NCI-H226 (cell line): ENCODE measurements at regions not wholly inside any gene's neighbourhood (a gene's known extent, or its start where the extent isn't known, plus 50 kb on each side); places are given as distances from the start of the nearest gene placed in this dataset.

Experiments
- DNase-seq: peaks from one replicate; pipeline ENCODE4 v3.0.0-alpha.2; 2015

DNA sequence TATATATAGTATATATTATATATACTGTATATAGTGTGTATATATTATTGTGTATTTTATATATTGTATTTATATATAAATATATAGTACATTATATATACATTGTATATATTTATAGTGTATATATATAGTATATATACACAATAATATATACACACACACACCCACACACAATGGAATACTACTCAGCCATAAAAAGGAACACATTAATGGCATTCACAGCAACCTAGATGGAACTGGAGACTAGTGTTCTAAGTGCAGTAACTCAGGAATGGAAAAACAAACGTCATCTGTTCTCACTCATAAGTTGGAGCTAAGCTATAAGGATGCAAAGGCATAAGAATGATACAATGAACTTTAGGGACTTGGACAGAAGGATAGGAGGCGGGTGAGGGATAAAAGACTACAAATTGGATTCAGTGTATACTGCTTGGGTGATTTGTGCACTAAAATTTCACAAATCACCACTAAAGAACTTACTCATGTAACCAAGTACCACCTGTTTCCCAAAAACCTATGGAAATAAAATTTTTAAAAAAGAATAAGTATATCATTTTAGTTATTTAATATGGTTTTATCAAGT, 201.9 kb upstream of the CDH11 start:
- no peak for DNase-seq

GRCh38 chr16:65319621-65320231, 197.9 kb upstream of the CDH11 start:
- DNase-seq: peak; percentile 21

- DNase-seq: no peak
Measured at GRCh38 chr16:65318590-65319257, 196.9 kb upstream of the CDH11 start.

DNA sequence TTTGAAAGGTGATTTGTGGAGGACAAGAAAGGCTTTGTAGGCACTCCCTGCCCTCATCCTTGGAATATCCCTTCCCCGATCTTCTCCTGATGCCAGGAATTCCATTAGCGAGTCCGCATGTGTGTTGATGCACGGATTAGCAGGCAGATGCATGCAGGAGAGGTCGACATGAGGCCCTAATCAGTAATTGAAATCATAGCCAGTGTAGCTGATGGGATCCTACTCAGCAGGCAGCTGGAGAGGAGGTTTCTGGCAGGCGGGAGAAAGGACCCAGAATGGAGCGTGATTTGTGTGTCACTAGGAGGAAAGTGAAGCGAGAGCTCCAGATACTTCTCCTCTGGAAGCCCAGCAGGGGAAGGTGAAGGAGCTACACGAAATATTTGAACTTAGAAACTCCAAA, 196.3 kb upstream of the CDH11 start:
- no peak for DNase-seq

GRCh38 chr16:65316808-65317207, 194.9 kb upstream of the CDH11 start:
- DNase-seq: no peak

GRCh38 chr16:65315081-65315780, 193.4 kb upstream of the CDH11 start:
- no peak for DNase-seq

- no peak for DNase-seq
Measured at GRCh38 chr16:65314627-65315008, 192.8 kb upstream of the CDH11 start.

DNA sequence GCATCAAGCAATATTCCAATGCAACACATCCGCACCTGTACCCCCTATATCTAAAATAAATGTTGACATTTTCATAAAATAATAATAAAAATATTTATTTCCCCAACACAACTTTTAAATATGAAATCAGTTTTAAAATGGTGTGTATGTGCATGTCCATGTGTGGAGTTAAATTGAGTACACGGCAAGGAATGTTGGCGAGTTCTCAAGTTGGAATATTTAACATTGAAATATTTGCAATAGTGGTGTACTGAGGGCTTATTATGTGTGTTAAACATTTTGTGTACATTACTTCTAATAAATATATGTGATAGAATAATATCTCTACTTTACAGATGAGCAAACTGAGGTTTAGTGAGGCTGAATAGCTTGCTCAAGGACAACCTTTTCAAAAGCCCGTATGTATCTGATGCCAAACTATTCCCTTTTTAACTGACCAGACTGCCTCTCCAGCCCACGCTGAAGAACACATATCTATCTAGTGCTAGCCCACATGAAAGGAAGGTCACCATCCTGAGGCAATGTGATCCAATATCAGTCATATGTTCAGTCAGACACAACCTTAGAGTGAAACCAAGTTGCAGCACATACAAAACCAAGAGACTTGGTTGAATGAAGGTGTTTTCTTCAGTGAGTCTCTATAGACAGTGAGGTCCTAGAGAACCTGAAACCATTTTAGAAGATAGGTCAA, 192.2 kb upstream of the CDH11 start:
- no peak for DNase-seq

DNA sequence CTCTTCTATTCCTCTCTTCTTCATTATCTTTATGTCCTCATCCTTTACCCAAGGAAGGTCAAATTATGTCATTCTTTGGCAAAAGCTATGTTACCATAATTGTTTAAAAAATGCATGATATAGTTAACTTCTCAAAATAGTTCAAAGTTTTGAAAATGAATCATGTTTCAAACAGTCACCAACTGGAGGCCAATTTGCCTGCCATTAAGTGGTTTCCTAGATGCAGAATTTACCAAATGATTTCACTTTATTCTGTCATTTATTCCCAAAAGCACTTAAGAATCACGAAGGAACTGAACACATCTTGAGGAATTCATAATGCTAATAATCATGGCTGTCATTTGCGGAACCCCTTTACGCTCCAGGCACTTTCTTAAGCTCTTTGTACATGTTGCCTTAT, 190.9 kb upstream of the CDH11 start:
- no peak for DNase-seq

DNA sequence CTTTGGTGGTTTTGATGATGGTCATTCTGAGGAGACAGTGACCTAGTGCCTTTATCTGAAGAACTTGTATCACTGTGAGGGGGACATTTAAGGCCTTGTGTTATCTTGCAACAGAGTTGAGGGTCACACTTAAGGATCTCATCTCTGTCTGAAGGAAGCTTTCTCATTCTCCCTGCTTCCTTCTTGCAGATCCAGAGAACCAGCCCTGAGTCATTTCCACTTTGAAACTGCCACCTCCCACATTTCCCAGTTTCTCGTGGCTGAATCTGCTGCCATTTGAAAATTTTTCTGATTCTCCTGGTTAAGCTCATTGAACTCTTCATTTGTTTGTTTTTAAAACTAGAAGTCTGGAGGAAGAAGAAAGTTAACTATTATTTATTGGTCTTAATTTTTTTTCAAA, 190.2 kb upstream of the CDH11 start:
- DNase-seq: peak; percentile 55

- DNase-seq: peak; percentile 47
Measured at GRCh38 chr16:65310491-65310890, 188.6 kb upstream of the CDH11 start.

DNA sequence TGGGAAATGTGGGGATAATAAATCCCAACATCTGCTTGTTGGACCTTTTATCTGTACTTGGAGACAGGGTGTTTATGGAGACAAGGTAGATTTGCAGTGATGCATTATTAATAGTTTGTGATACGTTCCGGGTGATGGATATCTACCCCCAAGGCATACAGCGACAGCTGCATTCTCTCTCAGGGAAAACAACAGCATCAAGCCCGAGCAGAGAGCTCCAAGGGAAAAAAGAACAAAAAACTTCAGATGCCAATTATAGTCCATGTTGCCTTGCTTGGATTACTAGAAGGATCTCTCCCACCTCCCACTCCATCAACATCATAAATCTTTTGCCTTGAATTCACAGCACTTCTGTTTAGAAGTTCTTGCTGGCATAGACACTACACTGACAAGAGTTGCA, 187.5 kb upstream of the CDH11 start:
- DNase-seq: no peak

- DNase-seq: no peak
Measured at GRCh38 chr16:65308506-65308905, 186.6 kb upstream of the CDH11 start.

GRCh38 chr16:65307286-65307685, 185.4 kb upstream of the CDH11 start:
- DNase-seq: no peak

- DNase-seq: no peak
Measured at GRCh38 chr16:65306722-65307121, 184.9 kb upstream of the CDH11 start.

DNA sequence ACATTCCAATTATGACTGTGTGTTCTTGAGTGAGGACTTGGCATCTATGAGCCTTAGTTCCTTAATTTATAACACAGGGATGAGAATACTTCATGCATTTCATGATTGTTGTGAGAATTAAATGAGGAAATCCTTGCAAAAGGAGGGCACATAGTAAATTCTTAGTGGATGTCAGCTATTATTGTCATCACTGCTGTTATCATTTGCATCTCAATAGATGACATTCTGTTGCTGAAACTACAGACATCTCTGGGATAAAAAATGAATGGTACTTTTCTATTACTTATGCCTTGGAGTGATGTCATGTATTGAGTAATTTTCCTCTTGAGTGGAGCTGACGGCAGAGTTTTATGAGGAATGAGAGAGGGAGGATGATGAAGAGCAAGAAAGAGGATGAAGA, 184.4 kb upstream of the CDH11 start:
- DNase-seq: no peak

GRCh38 chr16:65305266-65305959, 183.6 kb upstream of the CDH11 start:
- DNase-seq: no peak

GRCh38 chr16:65301029-65301428, 179.2 kb upstream of the CDH11 start:
- DNase-seq: no peak

- DNase-seq: no peak
Measured at GRCh38 chr16:65297453-65297852, 175.6 kb upstream of the CDH11 start.

GRCh38 chr16:65295527-65295926, 173.7 kb upstream of the CDH11 start:
- DNase-seq: no peak

- no peak for DNase-seq
Measured at GRCh38 chr16:65294708-65295107, 172.8 kb upstream of the CDH11 start.

GRCh38 chr16:65294165-65294564, 172.3 kb upstream of the CDH11 start:
- no peak for DNase-seq

GRCh38 chr16:65289022-65289421, 167.2 kb upstream of the CDH11 start:
- no peak for DNase-seq
